WTC11 (cell line): ENCODE measurements at regions not wholly inside any gene's neighbourhood (a gene's known extent, or its start where the extent isn't known, plus 50 kb on each side); places are given as distances from the start of the nearest gene placed in this dataset.

ENCODE experiments used
- ATAC-seq: fragments of 200-7000 bp; cut with Tn5 transposase; 2 replicates; pipeline ENCODE4 v1.10.0; 2021; ENCODE audit warnings: mild to moderate bottlenecking, moderate library complexity
- CTCF ChIA-PET: fragments of 300-600 bp; sonication (Branson Sonifier 250); formaldehyde crosslinking; loops from one replicate; lab custom pipeline; 2021; ENCODE audit warnings: antibody characterized with exemption; lab: Charles Lee
- POLR2A ChIA-PET: fragments of 350-600 bp; sonication (Branson Sonifier 250); formaldehyde crosslinking; loops from one replicate; lab custom pipeline; 2021; ENCODE audit warnings: antibody characterized with exemption; lab: Charles Lee
- DNase-seq: peaks from one replicate; pipeline ENCODE4 v3.0.0; 2021; ENCODE audit warnings: low spot score
- H3K27ac Mint-ChIP-seq: 2 replicates; pipeline ENCODE4 v1.8.0; 2021; ENCODE audit warnings: mixed read lengths
- H3K27me3 Mint-ChIP-seq: 2 replicates; pipeline ENCODE4 v1.8.0; 2021; ENCODE audit warnings: low read depth, mild to moderate bottlenecking, moderate library complexity, mixed read lengths
- H3K36me3 Mint-ChIP-seq: 2 replicates; pipeline ENCODE4 v1.8.0; 2021; ENCODE audit warnings: mixed read lengths
- H3K4me1 Mint-ChIP-seq: 2 replicates; pipeline ENCODE4 v1.8.0; 2022; ENCODE audit warnings: mixed read lengths
- H3K4me3 Mint-ChIP-seq: 2 replicates; pipeline ENCODE4 v1.8.0; 2021; ENCODE audit warnings: mild to moderate bottlenecking, moderate library complexity, mixed read lengths
- H3K9me3 Mint-ChIP-seq: 2 replicates; pipeline ENCODE4 v1.8.0; 2021; ENCODE audit warnings: mixed read lengths
- AR ChIP-seq: fragments of 250-450 bp; sonication (Bioruptor Pico); IDR thresholded peaks from 2 replicates; pipeline ENCODE4 v1.9.0; 2021; ENCODE audit warnings: mild to moderate bottlenecking
- CDX4 ChIP-seq: fragments of 250-450 bp; sonication (Bioruptor Pico); IDR thresholded peaks from 2 replicates; pipeline ENCODE4 v1.9.0; 2021; ENCODE audit warnings: moderate library complexity, mild to moderate bottlenecking, inconsistent platforms, borderline replicate concordance
- CREM ChIP-seq: sonication (generic); formaldehyde crosslinking; IDR thresholded peaks from 2 replicates; pipeline ENCODE4 v1.8.1; 2022; ENCODE audit warnings: mild to moderate bottlenecking, missing genetic modification reagents, moderate library complexity
- E2F1 ChIP-seq: sonication (generic); formaldehyde crosslinking; IDR thresholded peaks from 2 replicates; pipeline ENCODE4 v1.8.0; 2022; ENCODE audit warnings: mild to moderate bottlenecking, missing genetic modification reagents
- E2F4 ChIP-seq: sonication (generic); formaldehyde crosslinking; IDR thresholded peaks from 2 replicates; pipeline ENCODE4 v1.8.1; 2022; ENCODE audit warnings: low read depth, mild to moderate bottlenecking, moderate library complexity, missing genetic modification reagents, borderline replicate concordance
- FOXK1 ChIP-seq: sonication (generic); formaldehyde crosslinking; IDR thresholded peaks from 2 replicates; pipeline ENCODE4 v1.8.0; 2022; ENCODE audit warnings: mild to moderate bottlenecking, moderate library complexity, missing genetic modification reagents
- HMGA2 ChIP-seq: fragments of 250-450 bp; sonication (Bioruptor Pico); IDR thresholded peaks from 2 replicates; pipeline ENCODE4 v1.4.0; 2021; ENCODE audit warnings: mild to moderate bottlenecking, moderate library complexity
- IRF1 ChIP-seq: sonication (generic); formaldehyde crosslinking; IDR thresholded peaks from 2 replicates; pipeline ENCODE4 v1.8.0; 2023; ENCODE audit warnings: missing genetic modification reagents
- IRF2 ChIP-seq: sonication (generic); formaldehyde crosslinking; IDR thresholded peaks from 2 replicates; pipeline ENCODE4 v1.8.0; 2022; ENCODE audit warnings: low read depth, missing genetic modification reagents, borderline replicate concordance
- JAZF1 ChIP-seq: fragments of 250-450 bp; sonication (Bioruptor Pico); IDR thresholded peaks from 2 replicates; pipeline ENCODE4 v1.9.0; 2021; ENCODE audit warnings: moderate library complexity, mild to moderate bottlenecking, inconsistent platforms
- MYBL2 ChIP-seq: sonication (generic); formaldehyde crosslinking; IDR thresholded peaks from 2 replicates; pipeline ENCODE4 v1.8.1; 2023; ENCODE audit warnings: mild to moderate bottlenecking, moderate library complexity, missing genetic modification reagents
- NFYB ChIP-seq: sonication (generic); formaldehyde crosslinking; conservative IDR thresholded peaks from 2 replicates; pipeline ENCODE4 v1.8.0; 2022; ENCODE audit warnings: low read depth, missing genetic modification reagents
- OVOL2 ChIP-seq: fragments of 250-450 bp; sonication (Bioruptor Pico); IDR thresholded peaks from 2 replicates; pipeline ENCODE4 v1.9.0; 2021; ENCODE audit warnings: mild to moderate bottlenecking, borderline replicate concordance
- SMAD4 ChIP-seq: sonication (generic); formaldehyde crosslinking; IDR thresholded peaks from 2 replicates; pipeline ENCODE4 v1.8.0; 2022; ENCODE audit warnings: mild to moderate bottlenecking, missing genetic modification reagents
- TEAD1 ChIP-seq: sonication (generic); formaldehyde crosslinking; IDR thresholded peaks from 2 replicates; pipeline ENCODE4 v1.8.0; 2022; ENCODE audit warnings: mild to moderate bottlenecking, missing genetic modification reagents
- ZNF263 ChIP-seq: sonication (generic); formaldehyde crosslinking; IDR thresholded peaks from 2 replicates; pipeline ENCODE4 v1.8.1; 2022; ENCODE audit warnings: low read depth, mild to moderate bottlenecking, moderate library complexity, missing genetic modification reagents
- ZNF281 ChIP-seq: sonication (generic); formaldehyde crosslinking; IDR thresholded peaks from 2 replicates; pipeline ENCODE4 v1.8.0; 2023; ENCODE audit warnings: mild to moderate bottlenecking, missing genetic modification reagents
- ZNF317 ChIP-seq: sonication (generic); formaldehyde crosslinking; IDR thresholded peaks from 2 replicates; pipeline ENCODE4 v1.8.1; 2023; ENCODE audit warnings: low read depth, mild to moderate bottlenecking, moderate library complexity, missing genetic modification reagents, borderline replicate concordance
- ZNF416 ChIP-seq: fragments of 250-450 bp; sonication (Bioruptor Pico); IDR thresholded peaks from 2 replicates; pipeline ENCODE4 v1.9.0; 2021; ENCODE audit warnings: mild to moderate bottlenecking, inconsistent platforms
- ZNF423 ChIP-seq: fragments of 250-450 bp; sonication (Bioruptor Pico); IDR thresholded peaks from 2 replicates; pipeline ENCODE4 v2.1.2; 2022; ENCODE audit warnings: mild to moderate bottlenecking, moderate library complexity

GRCh38 chr3:132872711-132873110 is 150.5 kb upstream of the NPHP3 start:
- H3K9me3 Mint-ChIP-seq, result no peaks in the 10 kb centered on the region
- H3K4me3 Mint-ChIP-seq, result no peak overlapping the region
- H3K27ac Mint-ChIP-seq, result no peak overlapping the region
- TF ChIP-seq CDX4 (CRISPR knock-in tag) (no peak), E2F1 (CRISPR knock-in tag) (no peak), AR (CRISPR knock-in tag) (no peak), ZNF317 (no peak), IRF2 (CRISPR knock-in tag) (no peak), JAZF1 (CRISPR knock-in tag) (no peak), MYBL2 (no peak), CREM (no peak), ZNF281 (CRISPR knock-in tag) (no peak), TEAD1 (CRISPR knock-in tag) (no peak), SMAD4 (no peak), ZNF416 (no peak), ZNF263 (CRISPR knock-in tag) (no peak), HMGA2 (no peak), FOXK1 (CRISPR knock-in tag) (no peak), NFYB (CRISPR knock-in tag) (no peak), E2F4 (CRISPR knock-in tag) (no peak), OVOL2 (no peak), ZNF423 (CRISPR knock-in tag) (no peak), IRF1 (CRISPR knock-in tag) (no peak)
- TF ChIP-seq, all 79 proteins: peak for 0
- peaks cover 22% of the 10 kb centered on the region for H3K27me3 Mint-ChIP-seq
- ChIA-PET POLR2A (no interaction called here), CTCF (interaction anchor here (0.6 to 1.1 kb wide), 2 partner anchors 69 to 82 kb away, joined by 3 read pairs; no protein-coding TSS in a partner anchor)
- ATAC-seq, result no peak
- no peaks in the 10 kb centered on the region for H3K4me1 Mint-ChIP-seq
- no peak for DNase-seq
- no peaks in the 10 kb centered on the region for H3K36me3 Mint-ChIP-seq
